ENCODE measurements at regions not wholly inside any gene's neighbourhood (a gene's known extent, or its start where the extent isn't known, plus 50 kb on each side); places are given as distances from the start of the nearest gene placed in this dataset.

DNA sequence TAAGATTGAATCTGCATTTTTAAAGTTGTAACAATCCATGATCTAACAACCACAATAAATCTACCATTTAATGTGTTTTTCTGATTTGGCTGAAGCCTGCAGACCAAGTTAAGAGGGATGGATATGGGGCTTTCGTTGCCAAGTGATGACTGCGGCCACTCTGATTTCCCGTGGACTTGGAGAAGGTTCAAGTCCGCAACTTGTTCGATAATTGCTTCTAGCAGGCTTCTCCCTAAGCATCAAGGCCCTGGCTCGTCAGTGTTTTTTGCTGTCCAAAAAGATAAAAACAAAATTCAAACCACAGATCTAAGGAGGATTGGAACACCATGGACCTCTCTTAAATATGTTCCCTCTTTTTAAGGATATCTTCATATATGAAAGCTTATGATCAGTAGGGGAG, 256.6 kb downstream of the CNTN3 start (continued):
- TF ChIP-seq TBL1XR1 (IDR thresholded peaks at IDR 0.05; ENCODE audit: low read depth, low read length) (no peak), SPI1 (IDR thresholded peaks at IDR 0.05; ENCODE audit: borderline replicate concordance, insufficient read depth, low read depth, low read length) (no peak), TAF1 (IDR thresholded peaks at IDR 0.05; ENCODE audit: borderline replicate concordance, low read depth, low read length) (no peak), SMAD1 (IDR thresholded peaks at IDR 0.05; ENCODE audit: low read depth, partially characterized antibody) (no peak), SP1 (IDR thresholded peaks at IDR 0.05; ENCODE audit: low read depth, low read length) (no peak)

DNA sequence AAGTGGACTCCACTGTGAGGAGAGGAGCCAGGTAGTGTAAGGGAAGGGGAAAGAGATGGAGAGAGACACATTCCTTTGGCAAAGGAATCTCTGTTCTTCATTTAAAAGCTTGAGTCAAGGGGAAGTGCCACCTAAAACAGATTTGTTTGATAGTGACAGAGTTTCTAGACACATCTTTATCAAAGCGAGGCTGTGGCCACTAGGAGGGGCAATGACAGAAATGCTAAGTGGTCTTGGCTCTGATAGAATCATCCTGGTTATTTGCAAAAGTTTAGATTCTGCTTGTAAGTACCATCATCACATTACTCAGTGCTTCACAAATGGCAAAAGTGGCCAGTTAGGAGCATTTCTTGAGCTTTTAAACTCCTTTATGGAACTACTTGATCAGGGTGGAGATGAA, 261.4 kb downstream of the CNTN3 start:
- no peak overlapping the region for H3K9ac ChIP-seq (ENCODE audit: control insufficient read depth, insufficient read depth, low read length)
- ChIA-PET POLR2A (no interaction called here), SMC1A (ENCODE audit: uncharacterized antibody, unreplicated experiment) (interaction anchor here (1.3 kb wide), 1 partner anchor 819 kb away, joined by 5 read pairs; no protein-coding TSS in a partner anchor), CTCF (no interaction called here), RAD21 (ENCODE audit: unreplicated experiment) (no interaction called here)
- H3K79me2 ChIP-seq (ENCODE audit: control insufficient read depth, insufficient read depth, low read length), result no peaks in the 10 kb centered on the region
- 33% methylated on average over 1 of the region's 1 CpG for WGBS (ENCODE audit: insufficient coverage, insufficient replicate concordance, low lambda C conversion rate, missing lambda C conversion rate)
- no peaks in the 10 kb centered on the region for H3K4me1 ChIP-seq (ENCODE audit: control insufficient read depth, insufficient read depth, low read length)
- BruUV-seq (replicated peaks), result no TSS peak
- H2AFZ ChIP-seq (ENCODE audit: control insufficient read depth, low read depth, low read length), result no peak overlapping the region
- H3K4me3 ChIP-seq, result no peak overlapping the region
- in situ Hi-C loops (cut with MboI), result no loop called here
- ATAC-seq, result no peak
- no peak for DNase-seq (ENCODE audit: low read depth, low spot score)
- H3K9me3 ChIP-seq (replicated peaks; ENCODE audit: control insufficient read depth, insufficient read depth, low read length), result no peaks in the 10 kb centered on the region
- no peak overlapping the region for H3K4me2 ChIP-seq (ENCODE audit: control insufficient read depth, insufficient read depth)
- H4K20me1 ChIP-seq (ENCODE audit: control insufficient read depth, insufficient read depth), result no peaks in the 10 kb centered on the region
- intact Hi-C loops (cut with micrococcal nuclease; ENCODE audit: unreplicated experiment), result loop anchor here (2.0 kb wide), 1 partner anchor 530 kb away; no protein-coding TSS in a partner anchor
- no peak overlapping the region for H3K27ac ChIP-seq (ENCODE audit: control insufficient read depth, insufficient read depth)
- no peaks in the 10 kb centered on the region for H3K27me3 ChIP-seq (replicated peaks in 1 of 2; ENCODE audit: control insufficient read depth in 2 of 2, insufficient read depth in 2 of 2, low read length in 1 of 2)
- no peak for FAIRE-seq
- H3K36me3 ChIP-seq (ENCODE audit: control insufficient read depth in 2 of 2, insufficient read depth in 2 of 2, low read length in 1 of 2), result no peaks in the 10 kb centered on the region
- TF ChIP-seq IKZF1 (conservative IDR thresholded peaks at IDR 0.05), result no peak
- TF ChIP-seq LARP7 (IDR thresholded peaks at IDR 0.05), result no peak
- no peak for TF ChIP-seq TCF7 (IDR thresholded peaks at IDR 0.05; ENCODE audit: borderline replicate concordance)
- TF ChIP-seq NR2C2 (IDR thresholded peaks at IDR 0.05; ENCODE audit: borderline replicate concordance, control insufficient read depth, insufficient read length, low read depth), result no peak
- no peak for TF ChIP-seq TAF1 (IDR thresholded peaks at IDR 0.05; ENCODE audit: borderline replicate concordance, low read depth, low read length)
- no peak for TF ChIP-seq CBX3 (IDR thresholded peaks at IDR 0.05; ENCODE audit: borderline replicate concordance, low read depth)
- TF ChIP-seq BCL11A (IDR thresholded peaks at IDR 0.05; ENCODE audit: low read depth, low read length), result no peak
- no peak for TF ChIP-seq SREBF1 (IDR thresholded peaks at IDR 0.05; ENCODE audit: low read length)
- TF ChIP-seq E4F1 (IDR thresholded peaks at IDR 0.05; ENCODE audit: borderline replicate concordance, partially characterized antibody), result no peak
- no peak for TF ChIP-seq DPF2 (IDR thresholded peaks at IDR 0.05)
- no peak for TF ChIP-seq HDAC2 (IDR thresholded peaks at IDR 0.05)
- TF ChIP-seq, protein P1, sequence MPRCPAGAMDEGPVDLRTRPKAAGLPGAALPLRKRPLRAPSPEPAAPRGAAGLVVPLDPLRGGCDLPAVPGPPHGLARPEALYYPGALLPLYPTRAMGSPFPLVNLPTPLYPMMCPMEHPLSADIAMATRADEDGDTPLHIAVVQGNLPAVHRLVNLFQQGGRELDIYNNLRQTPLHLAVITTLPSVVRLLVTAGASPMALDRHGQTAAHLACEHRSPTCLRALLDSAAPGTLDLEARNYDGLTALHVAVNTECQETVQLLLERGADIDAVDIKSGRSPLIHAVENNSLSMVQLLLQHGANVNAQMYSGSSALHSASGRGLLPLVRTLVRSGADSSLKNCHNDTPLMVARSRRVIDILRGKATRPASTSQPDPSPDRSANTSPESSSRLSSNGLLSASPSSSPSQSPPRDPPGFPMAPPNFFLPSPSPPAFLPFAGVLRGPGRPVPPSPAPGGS (IDR thresholded peaks at IDR 0.05; ENCODE audit: borderline replicate concordance, insufficient read depth, low read depth, low read length, poor library complexity, severe bottlenecking), result no peak
- TF ChIP-seq ATF7 (IDR thresholded peaks at IDR 0.05; ENCODE audit: low read depth), result no peak
- no peak for TF ChIP-seq SP1 (IDR thresholded peaks at IDR 0.05; ENCODE audit: low read depth, low read length)
- TF ChIP-seq PML (IDR thresholded peaks at IDR 0.05; ENCODE audit: low read length), result no peak
- TF ChIP-seq NRF1 (conservative IDR thresholded peaks at IDR 0.05; ENCODE audit: low read depth, low read length), result no peak
- no peak for TF ChIP-seq GABPA (IDR thresholded peaks at IDR 0.05; ENCODE audit: low read depth)
- no peak for TF ChIP-seq NFYA (IDR thresholded peaks at IDR 0.05; ENCODE audit: borderline replicate concordance, low read depth, low read length)
- no peak for TF ChIP-seq POLR2AphosphoS2 (IDR thresholded peaks at IDR 0.05; ENCODE audit: low read depth, low read length)

Measured in GM12878 (cell line).